Activated effector memory CD4-positive, alpha-beta T cell treated with Interleukin-2 at 50 U/mL for 16 hours (primary cell): ENCODE measurements at regions not wholly inside any gene's neighbourhood (a gene's known extent, or its start where the extent isn't known, plus 50 kb on each side); places are given as distances from the start of the nearest gene placed in this dataset.
A peak's percentile ranks its signal among the peaks of the same experiment; 100 is the strongest.
"Not testable (repeated sequence)": the region's sequence is repeated elsewhere in the genome, so short reads cannot be mapped to it uniquely, and the experiment has no call there.

Experiments
- DNase-seq: peaks from one replicate; pipeline ENCODE4 v3.0.0-alpha.2; 2020

DNA sequence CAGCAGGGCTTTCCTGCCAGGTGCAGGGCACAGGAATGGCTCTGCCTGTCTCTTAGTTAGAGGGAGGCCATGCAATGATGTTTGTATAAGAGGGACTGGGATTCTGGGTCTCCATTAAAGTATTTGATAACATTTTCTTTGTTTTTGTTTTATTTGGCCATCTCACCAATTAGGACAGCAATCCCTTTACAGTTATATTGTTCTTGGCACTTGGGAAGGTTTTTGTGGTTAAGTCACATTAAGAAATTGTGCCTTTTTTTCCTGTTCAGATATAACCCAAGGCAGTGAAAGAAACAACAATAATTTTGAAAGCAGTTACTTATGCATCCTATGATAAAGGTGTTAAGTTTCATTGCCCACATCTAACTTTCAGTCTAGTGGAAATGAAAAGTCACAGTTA, 237.4 kb upstream of the PRSS58 start:
- DNase-seq = not testable (repeated sequence)

DNA sequence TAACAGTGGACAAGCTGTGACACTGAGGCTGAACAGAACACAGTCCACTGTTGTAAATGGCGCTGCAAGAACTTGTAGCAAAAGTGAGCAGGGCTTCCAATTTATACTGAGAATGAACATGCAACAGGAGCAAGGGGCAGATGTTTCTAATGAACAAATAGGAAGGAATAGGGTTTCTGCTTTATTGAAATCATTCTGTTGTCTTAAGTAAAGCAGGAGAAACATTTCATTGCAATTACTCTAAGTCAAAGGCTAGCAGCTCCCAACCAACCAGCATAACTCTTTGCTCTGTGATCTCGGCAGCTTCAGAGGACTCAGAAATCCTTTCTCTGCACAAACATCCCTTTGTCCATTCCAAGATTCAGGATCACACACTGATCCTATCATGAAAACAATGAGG, 236.2 kb upstream of the PRSS58 start:
- DNase-seq = no peak

DNA sequence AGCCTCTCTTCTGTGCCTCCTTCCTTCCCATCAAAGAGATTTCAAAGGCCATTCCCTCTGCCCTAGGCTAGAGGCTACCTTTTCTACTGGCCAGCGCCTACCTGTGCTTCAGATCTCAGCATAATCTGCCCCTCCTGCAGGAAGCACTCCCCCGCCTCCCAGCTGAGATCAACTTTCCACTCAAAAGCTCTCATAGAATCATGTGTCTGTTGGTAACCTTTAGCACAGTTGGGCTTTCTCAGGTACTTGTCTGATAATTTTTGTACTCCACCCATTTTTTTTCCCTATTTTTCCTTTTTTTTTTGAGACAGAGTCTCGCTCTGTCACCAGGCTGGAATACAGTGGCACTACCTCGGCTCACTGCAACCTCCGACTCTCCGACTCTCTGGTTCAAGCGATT, 231.0 kb upstream of the PRSS58 start:
- DNase-seq = no peak

DNA sequence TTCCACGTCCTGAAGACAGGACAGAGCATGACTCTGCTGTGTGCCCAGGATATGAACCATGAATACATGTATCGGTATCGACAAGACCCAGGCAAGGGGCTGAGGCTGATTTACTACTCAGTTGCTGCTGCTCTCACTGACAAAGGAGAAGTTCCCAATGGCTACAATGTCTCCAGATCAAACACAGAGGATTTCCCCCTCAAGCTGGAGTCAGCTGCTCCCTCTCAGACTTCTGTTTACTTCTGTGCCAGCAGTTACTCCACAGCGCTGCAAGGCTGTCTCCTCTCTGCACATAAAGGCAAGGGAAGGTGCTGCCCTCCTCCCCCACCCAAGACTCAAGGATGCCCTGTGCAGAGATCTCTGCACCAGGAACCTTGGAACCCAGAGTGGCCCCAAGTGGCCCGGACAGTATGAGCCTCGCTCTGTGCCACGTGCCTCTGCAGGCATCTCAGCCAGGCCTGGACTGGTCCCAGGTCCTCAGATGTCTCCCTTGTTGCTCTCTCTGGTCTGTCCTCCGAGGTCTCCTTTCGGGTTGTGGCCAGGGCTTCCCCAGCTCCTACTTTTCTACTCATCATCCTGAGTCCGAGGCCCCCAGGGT, 230.3 kb upstream of the PRSS58 start:
- DNase-seq = no peak

DNA sequence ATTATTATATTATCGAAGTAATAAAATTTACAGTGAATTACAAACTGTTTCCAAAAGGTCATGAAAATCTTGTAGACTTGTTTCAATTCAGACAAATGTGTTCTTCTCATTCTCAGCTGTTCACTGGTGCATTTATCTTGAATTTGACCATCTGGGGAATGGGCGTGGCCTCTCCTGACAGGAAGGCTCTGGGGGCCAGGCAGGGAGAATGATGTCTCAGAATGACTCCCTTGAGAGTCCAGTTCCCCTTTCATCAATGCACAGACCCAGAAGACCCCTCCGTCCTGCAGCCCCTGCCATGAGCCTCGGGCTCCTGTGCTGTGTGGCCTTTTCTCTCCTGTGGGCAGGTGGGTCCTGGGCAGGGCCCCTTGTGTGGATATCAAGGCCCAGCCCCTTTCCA, 229.7 kb upstream of the PRSS58 start:
- DNase-seq = not testable (repeated sequence)

DNA sequence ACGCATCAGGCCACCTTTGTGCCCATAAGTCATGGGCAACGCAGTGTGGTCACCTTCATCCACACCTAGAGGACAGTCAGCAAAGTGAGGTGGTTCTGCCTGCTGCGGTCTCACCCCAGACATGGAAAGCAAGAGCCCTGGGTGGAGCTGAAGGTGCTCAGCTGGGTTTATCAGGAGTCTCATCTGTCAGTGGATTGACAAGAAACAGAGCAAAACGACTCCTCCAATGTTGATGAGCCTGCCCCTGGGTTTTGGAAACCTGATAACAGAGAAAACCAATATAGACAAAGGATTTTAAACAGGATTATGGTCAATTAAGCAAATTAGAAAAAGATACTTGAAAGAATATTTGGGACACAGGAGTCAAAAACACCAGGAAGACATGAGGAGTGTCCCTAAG, 229.3 kb upstream of the PRSS58 start:
- DNase-seq = no peak

DNA sequence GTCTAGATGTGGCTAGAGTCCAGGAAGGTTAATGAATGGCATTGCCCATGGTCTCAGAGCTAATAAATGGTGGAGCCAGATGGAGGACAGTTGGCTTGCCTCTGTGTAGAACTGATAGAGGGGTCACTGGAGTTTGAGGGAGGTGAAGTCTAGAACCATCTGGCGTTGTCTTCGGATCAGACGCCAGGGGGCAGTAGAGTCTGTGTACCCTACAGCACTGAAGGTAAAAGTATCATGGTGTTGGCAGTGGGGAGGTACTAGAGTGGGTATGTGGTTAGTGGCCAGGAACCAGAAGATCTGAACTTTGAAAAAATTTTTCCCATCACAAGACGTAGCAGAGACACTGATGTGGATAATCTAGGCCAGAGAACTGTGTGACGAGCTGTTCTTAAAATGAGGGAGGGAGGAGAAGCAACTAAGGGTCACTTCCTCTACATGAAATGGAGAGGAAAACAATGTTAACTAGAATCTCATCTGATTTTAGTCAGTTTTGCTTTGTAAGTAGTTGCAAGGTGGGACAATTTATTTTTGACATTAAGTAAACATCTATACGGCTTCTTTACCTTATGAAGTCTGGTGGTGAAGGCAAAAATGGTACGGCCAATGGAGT, 227.9 kb upstream of the PRSS58 start:
- no peak for DNase-seq

DNA sequence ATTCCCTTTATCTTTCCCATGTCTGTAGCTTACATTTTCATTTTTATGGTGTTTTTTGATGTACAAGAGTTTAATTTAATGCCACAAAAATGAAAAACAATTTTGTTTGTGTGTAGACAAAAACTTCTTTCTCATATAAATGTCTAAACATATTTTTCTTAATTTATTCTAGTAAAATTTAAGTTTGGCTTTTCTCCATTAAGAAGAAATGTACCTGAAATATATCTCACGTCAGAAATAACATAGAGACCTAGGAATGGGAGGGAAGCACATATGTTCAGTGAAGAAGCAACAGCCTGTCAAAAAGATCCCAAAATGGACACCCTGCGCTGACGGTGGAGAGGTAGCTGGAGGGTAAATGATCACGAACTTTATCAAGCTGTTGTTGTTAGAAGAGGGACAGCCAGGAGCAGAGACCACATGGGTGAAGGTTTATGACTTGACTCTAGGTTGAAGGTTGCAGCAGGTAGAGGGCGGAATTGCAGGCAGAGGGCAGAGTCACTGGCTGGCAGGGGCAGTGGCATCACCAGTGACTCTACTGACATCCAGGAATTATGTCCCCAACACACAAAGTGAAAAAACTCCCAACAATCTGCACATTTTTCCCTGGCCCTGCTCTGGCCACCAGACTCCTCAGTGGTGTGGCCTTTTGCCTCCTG, 225.9 kb upstream of the PRSS58 start:
- no peak for DNase-seq

DNA sequence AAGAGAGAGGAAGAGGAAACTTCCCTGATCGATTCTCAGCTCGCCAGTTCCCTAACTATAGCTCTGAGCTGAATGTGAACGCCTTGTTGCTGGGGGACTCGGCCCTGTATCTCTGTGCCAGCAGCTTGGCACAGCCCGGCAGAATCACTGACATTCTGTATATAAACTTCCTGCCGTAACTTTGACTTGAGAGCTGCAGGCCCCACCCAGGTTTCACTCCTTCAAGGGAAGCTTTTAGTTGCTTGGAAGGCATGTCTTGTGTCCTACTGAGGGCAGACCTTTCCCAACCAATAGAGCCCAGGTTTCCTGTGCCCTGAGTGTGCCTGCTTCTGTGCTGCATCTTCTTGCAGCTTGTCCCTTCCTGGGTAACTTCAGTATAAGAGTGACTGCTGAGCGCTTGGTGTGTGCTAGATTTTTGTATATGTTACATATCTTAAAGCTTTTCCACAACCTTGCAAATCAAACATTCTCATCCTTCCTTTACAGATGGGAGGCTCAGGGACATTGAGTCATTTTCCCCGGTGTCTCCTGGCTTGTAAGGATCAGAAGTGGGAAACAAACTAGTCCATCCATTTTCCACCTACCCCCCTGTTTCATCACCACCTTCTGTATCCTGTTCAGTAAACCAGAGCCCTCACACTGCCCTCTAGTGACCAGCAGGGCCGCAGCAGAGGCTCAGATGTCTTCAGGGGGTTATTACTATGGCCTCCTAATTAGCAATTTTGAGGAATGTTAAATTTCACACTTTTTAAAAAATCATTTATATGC, 225.2 kb upstream of the PRSS58 start:
- DNase-seq = peak; percentile 49

DNA sequence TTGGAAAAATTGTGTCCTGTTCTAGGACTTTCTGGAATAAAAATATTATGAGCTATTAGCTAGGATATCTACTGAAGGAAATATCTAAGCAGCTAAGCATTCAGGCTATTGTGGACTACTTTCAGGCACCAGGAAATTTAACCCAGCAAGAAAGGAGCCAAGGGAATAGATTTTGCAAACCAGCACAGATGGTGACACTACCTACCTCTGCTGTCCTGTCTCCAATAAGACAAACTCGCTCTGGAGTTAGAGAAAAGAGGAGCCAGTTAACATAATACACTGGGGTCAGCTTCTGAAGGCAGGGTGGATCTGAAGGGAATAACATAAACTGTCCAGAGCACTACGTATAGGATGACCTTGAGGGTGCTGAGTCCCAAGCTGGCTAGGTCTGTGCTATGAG, 223.7 kb upstream of the PRSS58 start:
- no peak for DNase-seq

DNA sequence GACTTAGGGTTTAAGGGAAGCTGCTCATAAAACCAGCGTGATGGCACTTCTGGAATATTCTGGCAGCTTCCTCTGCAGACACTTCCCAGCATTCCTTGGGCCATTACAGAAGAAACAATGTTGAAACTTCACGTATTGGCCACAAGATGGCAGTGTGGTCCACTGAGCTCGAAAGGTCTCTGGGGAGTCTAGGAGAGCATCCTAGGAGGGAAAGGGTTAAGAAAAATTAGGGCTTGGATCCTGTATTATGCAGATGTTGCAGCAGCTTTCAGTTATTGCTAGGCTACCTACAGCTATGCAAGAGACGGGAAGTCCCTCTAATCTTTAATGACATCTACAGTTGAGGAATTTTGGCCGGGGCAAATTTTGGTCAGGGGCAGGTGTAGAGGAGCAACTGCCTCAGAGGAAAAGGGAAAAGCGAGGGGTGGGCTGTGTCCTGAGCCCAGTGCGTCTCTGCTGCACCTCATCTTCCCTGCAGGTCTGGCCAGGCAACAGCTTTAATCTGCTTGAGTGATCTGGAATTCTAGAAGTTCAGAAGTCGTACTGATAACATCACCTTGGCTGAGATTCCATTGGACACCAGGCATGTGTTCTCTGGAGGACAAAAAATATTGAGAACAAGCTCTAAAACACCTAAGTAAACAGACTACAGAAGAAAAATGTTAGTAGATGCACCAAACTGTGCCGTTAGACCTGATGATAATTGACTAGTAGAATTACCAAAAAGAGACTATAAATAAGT, 220.8 kb upstream of the PRSS58 start:
- DNase-seq = no peak

DNA sequence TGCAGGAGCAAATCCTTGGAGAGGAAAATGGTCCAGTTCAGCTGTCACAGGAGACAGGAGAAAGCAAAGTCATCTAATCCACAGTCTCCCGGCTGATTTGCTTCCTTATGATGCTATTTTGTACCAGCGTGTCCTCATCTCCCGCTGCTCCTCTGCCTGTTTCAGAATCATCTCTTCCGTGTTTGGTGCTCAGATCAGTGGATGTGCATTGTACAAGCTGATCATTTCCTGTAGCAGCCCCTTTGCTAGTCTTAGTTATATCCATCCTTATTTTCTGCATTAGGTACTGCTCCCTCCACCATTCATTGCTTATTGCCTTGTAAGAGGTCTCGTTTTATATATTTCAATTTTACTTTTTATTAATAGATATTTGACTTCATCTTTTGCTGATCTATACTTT, 219.9 kb upstream of the PRSS58 start:
- not testable (repeated sequence) for DNase-seq

DNA sequence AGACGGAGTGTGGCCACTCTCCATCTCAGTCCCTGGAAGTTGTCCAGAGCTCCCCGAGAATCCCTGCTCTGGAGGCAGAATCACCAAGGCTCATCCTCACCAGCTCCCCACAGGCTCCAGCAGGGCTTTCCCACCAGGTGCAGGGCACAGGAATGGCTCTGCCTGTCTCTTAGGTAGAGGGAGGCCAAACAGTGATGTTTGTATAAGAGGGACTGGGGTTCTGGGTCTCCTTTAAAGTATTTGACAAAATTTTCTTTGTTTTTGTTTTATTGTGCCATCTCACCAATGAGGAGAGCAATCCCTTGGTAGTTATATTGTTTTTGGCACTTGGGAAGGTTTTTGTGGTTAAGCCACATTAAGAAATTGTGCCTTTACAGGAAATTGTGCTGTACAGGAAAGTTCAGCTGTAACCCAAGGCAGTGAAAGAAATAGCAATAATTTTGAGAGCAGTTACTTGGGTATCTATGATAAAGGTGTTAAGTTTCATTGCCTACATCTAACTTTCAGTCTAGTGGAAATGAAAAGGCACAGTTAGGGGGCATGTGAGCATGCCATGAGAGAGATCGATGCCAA, 219.3 kb upstream of the PRSS58 start:
- no peak for DNase-seq

DNA sequence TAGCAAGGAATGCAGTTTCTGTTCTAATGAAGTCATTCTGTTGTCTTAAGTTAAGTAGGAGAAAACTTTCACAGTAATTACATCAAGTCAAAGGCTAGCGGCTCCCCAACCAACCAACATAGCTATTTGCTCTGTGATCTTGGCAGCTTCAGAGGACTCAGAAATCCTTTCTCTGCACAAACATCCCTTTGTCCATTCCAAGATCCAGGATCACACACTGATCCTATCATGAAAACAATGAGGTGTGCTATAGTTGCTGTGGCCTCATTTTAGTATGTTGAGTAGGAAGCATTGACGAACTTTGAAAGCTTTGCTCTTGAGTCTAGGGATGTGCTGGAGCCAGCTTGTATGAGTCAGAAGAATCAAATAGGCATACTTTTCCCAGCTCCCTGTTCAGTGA, 218.2 kb upstream of the PRSS58 start:
- DNase-seq = no peak

DNA sequence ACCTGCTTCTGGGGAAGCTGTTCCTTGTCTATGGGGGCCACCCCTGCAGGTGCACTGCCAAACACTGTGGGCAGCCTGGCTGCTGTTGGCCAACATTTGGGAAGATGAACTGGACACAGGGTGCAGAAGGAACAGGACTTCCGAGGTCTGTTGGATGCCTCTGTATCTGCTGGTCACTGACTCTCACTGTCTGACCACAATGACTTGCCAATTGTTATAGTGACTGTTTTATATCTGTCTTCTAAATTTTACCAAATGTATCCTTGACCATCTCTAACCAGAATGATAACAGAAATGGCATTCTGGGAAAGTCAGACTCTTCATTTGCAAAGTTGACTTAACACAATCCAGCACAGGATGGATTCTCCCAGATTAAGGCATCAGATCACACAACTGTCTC, 214.0 kb upstream of the PRSS58 start:
- no peak for DNase-seq

DNA sequence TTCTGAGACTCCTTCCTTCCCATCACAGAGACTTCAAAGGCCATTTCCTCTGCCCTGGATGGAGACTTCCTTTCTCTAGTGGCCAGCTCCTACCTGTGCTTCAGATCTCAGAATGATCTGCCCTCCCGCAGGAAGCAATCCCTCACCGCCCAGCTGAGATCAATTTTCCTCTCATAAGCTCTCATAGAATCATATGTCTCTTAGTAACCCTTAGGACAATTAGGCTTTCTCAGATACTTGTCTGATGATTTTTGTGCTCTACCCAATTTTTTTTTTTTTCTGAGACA, 212.6 kb upstream of the PRSS58 start:
- DNase-seq = no peak

DNA sequence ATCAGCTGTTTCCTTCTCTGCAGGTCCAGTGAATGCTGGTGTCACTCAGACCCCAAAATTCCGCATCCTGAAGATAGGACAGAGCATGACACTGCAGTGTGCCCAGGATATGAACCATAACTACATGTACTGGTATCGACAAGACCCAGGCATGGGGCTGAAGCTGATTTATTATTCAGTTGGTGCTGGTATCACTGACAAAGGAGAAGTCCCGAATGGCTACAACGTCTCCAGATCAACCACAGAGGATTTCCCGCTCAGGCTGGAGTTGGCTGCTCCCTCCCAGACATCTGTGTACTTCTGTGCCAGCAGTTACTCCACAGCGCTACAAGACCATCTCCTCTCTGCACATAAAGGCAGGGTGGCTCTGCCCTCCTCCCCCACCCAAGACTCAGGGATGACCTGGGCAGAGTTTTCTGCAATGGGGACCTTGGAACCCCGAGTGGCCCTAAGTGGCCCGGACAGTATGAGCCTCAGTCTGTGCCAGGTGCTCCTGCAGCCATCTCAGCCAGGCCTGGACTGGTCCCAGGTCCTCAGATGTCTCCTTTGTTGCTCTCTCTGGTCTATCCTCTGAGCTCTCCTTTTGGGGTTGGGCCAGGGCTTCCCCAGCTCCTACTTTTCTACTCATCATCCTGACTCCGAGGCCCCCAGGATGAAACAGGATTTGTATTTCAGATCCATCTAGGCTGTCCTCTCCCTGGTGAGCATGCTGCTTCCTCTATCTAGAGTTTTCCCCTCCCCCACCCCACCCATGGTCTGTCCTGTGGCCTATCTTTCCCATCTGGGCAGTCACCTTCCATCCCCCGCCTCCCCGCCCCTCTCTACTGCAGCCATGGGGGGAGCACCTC, 212.1 kb upstream of the PRSS58 start:
- DNase-seq = no peak

DNA sequence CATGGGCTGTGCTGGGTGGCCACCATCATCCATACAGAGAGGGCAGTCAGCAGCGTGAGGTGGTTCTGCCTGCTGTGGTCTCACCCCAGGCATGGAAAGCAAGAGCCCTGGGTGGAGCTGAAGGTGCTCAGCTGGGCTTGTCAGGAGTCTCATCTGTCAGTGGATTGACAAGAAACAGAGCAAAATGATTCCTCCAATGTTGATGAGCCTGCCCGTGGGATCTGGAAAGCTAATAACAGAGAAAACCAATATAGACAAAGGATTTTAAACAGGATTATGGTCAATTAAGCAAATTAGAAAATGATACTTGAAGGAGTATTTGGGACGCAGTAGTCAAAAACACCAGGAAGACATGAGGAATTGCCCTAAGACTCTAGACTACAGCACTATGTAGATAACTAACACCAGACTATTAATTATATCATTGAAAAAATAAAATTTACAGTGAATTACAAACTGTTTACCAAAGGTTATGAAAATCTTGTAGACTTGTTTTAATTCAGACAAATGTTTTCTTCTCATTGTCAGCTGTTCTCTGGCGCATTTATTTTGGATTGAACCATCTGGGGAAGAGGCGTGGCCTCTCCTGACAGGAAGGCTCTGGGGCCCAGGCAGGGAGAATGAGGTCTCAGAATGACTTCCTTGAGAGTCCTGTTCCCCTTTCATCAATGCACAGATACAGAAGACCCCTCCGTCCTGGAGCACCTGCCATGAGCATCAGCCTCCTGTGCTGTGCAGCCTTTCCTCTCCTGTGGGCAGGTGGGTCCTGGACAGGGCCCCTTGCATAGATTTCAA, 211.2 kb upstream of the PRSS58 start:
- DNase-seq = no peak

DNA sequence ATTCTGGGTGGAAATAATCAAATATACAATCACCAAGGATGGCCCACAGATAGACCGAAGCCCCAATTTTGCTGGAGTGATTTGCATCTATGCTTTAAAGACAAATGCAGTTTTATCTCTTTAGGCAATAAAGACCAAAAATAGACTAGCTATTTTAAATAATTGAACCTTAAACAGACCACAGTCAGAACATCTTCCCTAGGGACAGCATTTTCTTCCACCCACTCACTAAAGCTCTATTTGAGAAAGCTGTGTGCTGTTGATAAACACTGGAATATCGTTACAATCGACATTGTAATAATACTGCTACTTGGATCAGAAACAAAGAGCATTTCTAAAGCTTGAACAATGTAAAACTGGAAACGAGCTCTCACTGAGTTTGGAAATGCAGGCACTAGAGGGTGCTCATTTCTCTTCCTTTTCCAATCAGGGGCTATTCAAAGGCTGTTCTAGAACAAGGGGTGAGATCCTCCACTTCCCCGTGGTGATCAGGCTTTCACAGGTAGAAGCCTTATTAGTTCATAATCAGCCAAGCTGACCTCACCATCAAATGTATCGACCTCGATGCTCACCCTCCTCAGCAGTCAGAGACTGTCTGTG, 209.3 kb upstream of the PRSS58 start:
- DNase-seq = not testable (repeated sequence)

DNA sequence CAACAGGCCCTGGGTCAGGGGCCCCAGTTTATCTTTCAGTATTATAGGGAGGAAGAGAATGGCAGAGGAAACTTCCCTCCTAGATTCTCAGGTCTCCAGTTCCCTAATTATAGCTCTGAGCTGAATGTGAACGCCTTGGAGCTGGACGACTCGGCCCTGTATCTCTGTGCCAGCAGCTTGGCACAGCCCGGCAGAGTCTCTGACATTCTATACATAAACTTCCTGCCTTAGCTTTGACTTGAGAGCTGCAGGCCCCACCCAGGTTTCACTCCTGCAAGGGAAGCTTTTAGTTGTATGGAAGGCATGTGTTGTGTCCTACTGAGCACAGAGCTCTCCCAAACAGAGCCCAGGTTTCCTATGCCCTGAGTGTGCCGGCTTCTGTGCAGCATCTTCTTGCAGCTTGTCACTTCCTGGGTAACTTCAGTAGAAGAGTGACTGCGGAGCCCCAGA, 205.6 kb upstream of the PRSS58 start:
- no peak for DNase-seq

DNA sequence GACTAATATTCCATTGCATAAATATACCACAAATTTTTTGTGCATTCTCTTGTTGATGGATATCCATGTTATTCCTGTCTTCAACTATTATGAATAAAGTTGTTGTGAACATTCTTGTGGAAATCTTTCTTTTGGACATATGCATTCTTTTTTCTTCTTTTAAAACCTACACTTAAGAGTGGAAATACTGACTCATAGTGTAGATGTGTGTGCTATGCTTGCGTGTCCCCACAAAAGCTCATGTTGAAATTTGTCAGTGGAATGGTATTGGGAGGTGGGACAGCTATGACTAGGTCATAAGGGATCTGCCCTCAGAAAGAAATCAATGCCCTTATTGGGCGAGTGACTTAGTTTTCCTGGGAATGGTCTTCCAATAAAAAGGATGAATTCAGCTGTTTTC, 203.6 kb upstream of the PRSS58 start:
- no peak for DNase-seq
